ENCODE measurements at regions not wholly inside any gene's neighbourhood (a gene's known extent, or its start where the extent isn't known, plus 50 kb on each side); places are given as distances from the start of the nearest gene placed in this dataset.

DNA sequence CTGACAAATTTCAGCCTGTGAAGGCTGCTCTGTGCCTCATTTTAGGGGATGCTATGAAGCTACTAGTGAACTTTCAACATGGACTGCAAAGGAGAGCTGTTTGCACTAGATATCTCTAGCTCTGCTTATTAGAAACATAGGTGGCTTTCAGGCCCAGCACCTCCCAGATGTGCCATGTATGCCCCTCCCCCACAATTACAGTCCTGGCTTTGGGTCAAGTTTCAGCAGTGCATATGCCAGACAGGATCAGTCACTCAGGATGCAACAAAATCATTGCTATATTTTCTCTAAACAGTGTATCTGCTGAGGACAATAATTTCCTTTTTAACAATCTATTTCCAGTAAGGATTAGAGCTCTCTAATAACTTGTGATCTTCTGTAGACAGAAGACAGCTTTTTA is 178.8 kb upstream of the STAC start:
- no peak for DNase-seq

DNA sequence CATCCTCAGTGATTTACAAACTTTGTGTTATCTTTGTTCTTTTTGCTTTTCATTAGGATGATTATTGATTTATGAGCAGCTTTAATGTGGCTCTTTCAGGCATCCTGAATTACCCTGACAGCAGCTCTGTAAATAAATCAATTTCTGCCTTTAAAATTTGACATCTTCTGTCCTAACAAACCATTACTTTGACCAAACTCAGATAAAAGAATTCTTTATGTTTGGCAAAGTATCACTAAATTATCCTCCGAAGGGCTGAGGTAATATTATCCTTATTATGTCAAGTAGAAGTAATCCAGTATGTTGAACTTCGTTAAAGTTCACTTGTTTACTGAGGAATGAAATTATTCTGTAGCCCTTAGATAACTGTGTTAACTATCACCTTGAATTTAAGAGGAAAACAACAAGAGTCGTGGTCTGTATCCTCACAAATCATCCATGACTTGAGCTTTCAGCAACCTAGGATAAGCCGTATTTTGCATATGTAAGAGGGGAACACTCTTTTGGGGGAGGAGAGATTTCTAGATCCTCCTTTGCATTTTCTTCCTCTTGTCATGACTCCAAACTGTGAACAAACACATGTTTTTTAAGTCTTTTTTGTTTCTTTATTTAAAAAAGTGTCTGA is 173.2 kb upstream of the STAC start:
- DNase-seq = no peak

- DNase-seq = no peak
Observed at GRCh38 chr3:36210840-36211651, 169.3 kb upstream of the STAC start.

DNA sequence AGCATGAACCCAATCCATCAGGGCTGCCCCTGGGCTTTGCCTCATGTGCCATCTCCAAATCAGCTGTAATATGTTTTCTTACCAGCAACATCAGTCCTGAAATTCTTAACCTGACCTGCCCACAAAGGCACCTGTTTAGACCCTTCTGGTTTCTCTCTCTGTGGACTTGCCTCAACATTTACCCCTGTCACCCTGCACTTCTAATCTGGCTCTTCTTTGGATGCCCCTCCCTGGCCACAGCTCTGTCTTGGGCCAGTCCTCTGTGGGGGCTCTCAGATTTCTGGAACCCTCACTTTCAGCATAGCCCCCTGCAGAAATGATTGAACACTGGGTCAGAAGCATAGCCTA is 168.7 kb upstream of the STAC start:
- DNase-seq = no peak

- DNase-seq = no peak
Observed at GRCh38 chr3:36212251-36212650, 168.1 kb upstream of the STAC start.

DNA sequence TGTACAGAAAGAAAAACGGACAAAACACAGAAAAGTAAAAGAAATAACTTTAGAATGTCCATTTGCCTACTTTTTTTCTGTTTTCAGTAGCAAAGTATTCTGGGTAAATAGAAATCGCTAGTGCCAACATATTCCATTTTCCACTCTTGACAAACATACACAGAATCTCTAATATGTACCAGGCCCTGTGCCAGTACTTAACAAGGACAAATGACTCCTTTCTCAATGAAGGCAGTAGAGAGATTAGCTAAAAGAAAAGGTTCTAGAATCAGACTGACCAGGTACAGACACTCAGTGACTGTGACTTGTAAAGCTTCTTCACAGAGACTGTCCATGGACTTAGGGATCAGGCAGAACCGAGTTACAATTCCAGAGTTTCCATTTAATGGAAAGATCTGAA is 165.8 kb upstream of the STAC start:
- no peak for DNase-seq

DNA sequence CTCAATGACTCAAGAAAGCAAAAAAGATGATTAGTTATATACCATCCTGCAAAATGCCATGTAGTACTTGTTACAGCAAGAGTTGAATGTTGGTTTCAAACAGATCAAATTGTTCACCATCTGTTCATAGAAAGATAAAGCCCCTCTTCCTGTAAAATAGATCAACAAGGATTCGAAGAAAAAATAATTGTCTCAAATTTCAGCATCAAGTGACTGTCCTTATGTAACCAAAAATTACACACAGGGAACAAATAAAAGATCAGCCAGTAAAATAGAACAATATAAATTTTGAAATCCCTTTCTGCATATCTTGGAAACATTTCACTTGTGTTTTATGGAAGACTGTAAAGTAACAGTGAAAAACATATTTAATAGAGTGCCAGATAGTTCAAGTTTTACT is 165.1 kb upstream of the STAC start:
- no peak for DNase-seq

DNA sequence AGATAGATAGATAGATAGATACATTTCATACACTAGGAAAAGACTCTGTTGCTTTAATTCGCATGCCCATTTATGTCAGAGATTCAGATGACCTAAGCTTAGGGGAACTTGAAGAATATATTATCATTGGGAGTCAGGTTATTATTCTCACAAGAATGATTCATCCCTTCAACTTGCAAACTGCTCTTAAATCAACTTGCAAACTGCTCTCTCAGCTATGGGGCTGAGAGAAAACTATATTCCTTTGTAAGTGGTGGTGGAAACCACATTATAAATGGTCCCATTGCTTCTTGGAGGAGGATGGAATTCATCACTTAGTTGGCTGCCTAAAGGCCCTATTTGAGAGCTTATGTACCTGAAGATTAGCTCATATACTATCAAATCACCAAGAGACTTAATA is 160.9 kb upstream of the STAC start:
- DNase-seq = no peak

DNA sequence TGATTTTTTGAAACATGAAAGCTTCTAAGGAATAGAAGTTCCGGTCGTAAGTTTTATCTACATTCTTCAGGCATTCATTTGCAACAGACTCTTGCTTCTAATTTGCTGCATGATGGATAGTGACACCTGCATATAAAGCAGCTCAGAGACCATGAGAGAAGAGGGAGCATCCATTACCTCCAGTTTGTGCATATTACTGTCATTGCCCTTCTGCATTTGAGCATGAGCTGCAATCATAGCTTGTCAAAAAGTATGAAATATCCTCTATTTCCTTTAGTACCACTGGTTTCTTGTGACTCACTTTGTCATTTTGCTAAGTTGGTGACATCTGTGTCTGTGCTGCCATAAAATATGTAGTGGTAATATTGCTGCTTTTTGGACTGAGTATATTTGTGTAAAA is 160.1 kb upstream of the STAC start:
- no peak for DNase-seq

GRCh38 chr3:36221975-36222374 is 158.3 kb upstream of the STAC start:
- no peak for DNase-seq

- no peak for DNase-seq
Observed at GRCh38 chr3:36227980-36228379, 152.3 kb upstream of the STAC start.

DNA sequence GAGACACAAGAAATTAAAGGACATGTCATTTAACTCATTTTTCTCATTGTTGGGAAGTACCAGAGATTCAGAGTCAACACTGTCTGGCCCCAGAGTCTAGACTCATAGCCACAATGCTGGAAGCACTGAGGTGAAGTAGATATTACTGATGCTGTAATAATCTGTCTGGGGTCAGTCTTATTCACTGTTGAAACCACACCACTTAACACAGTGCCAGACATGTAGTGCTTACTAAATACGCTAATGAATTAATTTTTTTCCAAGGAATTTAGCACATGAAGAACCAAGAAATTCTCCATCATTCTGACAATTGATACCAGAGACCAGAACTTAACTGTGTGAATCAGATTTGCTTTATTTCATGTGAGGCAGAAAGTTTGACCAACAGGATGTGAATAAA is 150.8 kb upstream of the STAC start:
- DNase-seq = no peak

DNA sequence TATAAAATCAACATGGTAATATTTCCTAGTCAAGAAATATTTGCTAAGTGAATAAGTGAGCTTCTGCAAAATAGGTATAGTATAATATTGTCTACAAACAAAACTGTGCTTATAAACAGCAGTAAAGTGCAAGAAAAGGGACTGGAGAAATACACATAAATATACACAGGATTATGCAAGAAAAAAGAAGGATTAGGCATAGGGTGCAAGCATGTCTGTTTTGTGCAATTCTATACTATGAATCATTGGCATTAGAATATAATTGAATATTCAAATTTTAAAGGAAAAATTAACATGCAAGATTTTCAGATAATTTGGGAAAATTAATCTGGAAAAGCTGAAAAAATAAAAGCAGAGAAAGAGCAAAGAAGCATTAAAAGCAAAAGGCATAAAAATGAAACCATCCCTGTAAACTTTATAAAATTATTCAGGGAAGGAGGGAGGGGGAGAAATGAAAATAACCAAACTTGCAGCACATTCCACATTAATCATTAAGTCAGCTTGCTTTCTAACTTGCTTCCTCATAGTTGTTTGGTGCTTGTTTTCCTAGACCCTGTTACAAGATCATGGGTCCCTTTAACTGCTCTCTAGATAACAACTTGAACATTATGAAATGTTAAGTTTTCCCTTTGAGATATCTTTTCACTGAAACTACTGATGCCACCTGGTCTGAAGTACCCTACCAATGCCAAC is 147.4 kb upstream of the STAC start:
- no peak for DNase-seq

GRCh38 chr3:36244728-36245127 is 135.6 kb upstream of the STAC start:
- no peak for DNase-seq

DNA sequence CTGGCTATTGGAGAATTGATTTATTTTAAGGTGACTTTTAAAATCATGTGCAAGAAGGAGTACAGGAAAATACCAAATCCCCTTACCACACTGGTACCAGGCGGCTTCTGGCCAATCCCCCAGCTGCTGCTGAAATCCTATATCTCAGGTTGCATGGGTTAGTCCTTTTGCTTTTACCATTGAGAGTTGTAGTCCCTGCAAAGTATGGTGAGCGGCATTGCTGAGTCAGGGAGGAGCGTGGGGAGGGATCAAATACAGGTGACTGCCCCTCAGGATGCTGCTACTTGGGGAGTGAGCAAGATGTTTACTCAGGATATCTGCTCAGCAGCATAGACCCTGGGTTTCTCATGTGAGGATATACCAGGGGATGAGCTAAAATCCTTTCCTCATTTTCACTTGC is 131.9 kb upstream of the STAC start:
- DNase-seq = no peak

DNA sequence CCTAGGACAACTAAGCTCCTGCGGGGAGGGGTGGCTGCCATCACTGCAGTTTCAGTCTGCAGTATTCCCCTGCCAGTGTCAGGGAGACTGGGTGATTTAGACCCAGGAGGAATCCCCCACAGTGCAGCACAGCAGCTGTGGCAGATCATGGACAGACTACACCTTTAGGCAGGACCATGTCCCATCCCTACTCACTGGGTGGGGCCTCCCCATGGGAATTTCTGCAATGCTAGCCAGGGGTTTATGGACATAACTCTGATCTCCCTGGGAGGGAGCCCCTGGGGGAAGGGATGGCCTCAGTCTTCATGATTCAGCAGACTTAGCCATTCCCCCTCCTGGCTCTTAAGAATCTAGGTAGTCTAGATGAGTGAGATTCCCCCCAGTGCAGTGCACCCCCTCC is 130.1 kb upstream of the STAC start:
- DNase-seq = no peak

- no peak for DNase-seq
Observed at GRCh38 chr3:36257158-36257852, 123.0 kb upstream of the STAC start.

GRCh38 chr3:36258421-36258820 is 121.9 kb upstream of the STAC start:
- no peak for DNase-seq

GRCh38 chr3:36259580-36259979 is 120.7 kb upstream of the STAC start:
- DNase-seq = no peak

DNA sequence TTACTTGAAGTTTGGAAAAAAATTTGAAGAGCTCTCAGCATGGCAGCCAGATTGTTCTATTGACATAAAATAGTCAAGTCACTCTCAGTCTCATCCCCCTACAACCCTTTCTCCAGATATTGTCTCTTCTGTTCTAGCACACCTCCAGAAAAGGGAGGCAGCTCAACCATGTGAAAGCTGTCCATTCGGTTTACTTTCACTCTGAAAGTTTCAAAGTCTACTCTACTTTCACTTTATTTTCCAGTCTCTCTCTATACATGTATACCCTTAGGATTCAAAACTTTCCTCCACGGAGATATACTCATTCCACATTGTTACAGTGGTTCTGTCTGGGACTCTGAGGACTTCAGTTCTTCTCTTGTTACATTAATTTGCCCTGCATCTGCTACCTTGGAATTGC is 111.0 kb upstream of the STAC start:
- DNase-seq = no peak

- DNase-seq = no peak
Observed at GRCh38 chr3:36282766-36283165, 97.5 kb upstream of the STAC start.

- no peak for DNase-seq
Observed at GRCh38 chr3:36295296-36295695, 85.0 kb upstream of the STAC start.

DNA sequence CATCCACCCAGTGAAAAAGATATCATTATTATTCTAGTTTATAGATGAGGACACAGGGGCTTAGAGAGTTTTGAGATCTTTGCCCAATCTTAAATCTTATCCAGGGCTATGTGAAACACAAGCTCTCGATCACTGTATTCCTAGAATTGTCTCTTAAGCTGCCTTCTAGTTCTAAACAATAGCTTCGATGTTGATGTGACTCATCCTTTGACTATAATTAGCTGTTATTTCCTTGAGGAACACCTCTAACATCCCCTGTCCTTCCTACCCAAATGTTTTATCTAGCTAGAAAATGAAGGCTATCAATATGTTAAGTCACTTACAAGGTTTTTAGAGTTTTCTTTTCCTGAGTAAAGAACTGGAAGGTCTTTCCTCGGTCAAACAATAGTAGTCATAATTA is 83.1 kb upstream of the STAC start:
- DNase-seq = no peak

GRCh38 chr3:36298188-36298587 is 82.1 kb upstream of the STAC start:
- no peak for DNase-seq
